NCI-H69 (cell line): ENCODE measurements at regions not wholly inside any gene's neighbourhood (a gene's known extent, or its start where the extent isn't known, plus 50 kb on each side); places are given as distances from the start of the nearest gene placed in this dataset.
A peak's percentile ranks its signal among the peaks of the same experiment; 100 is the strongest.

Source experiments
- DNase-seq: peaks from one replicate; lab custom pipeline; 2025; lab: John Stamatoyannopoulos, UW

GRCh38 chr11:33557201-33557600 lies 143.4 kb downstream of the C11orf91 start:
- DNase-seq = no peak

- DNase-seq = no peak
These were observed 146.4 kb downstream of the C11orf91 start for GRCh38 chr11:33554219-33554618.

- no peak for DNase-seq
These were observed 147.1 kb downstream of the C11orf91 start for GRCh38 chr11:33553486-33553885.

- DNase-seq = no peak
These were observed 147.9 kb downstream of the C11orf91 start for GRCh38 chr11:33552756-33553155.

- no peak for DNase-seq
These were observed 149.6 kb downstream of the C11orf91 start for GRCh38 chr11:33551051-33551450.

GRCh38 chr11:33549483-33549882 lies 151.1 kb downstream of the C11orf91 start:
- no peak for DNase-seq

GRCh38 chr11:33545931-33546330 lies 154.7 kb downstream of the C11orf91 start:
- no peak for DNase-seq

GRCh38 chr11:33544593-33545373 lies 155.8 kb downstream of the C11orf91 start:
- DNase-seq = no peak

- no peak for DNase-seq
These were observed 156.8 kb downstream of the C11orf91 start for GRCh38 chr11:33543823-33544222.

- peak; percentile 65 for DNase-seq
These were observed 157.7 kb downstream of the C11orf91 start for GRCh38 chr11:33542921-33543320.

GRCh38 chr11:33540946-33541915 lies 159.4 kb downstream of the C11orf91 start:
- DNase-seq = no peak

- DNase-seq = no peak
These were observed 160.2 kb downstream of the C11orf91 start for GRCh38 chr11:33540427-33540826.

- no peak for DNase-seq
These were observed 160.9 kb downstream of the C11orf91 start for GRCh38 chr11:33539751-33540150.

- DNase-seq = no peak
These were observed 161.9 kb downstream of the C11orf91 start for GRCh38 chr11:33538726-33539125.

- no peak for DNase-seq
These were observed 164.4 kb downstream of the C11orf91 start for GRCh38 chr11:33536178-33536577.

- no peak for DNase-seq
These were observed 166.1 kb downstream of the C11orf91 start for GRCh38 chr11:33534575-33534974.

GRCh38 chr11:33533386-33534052 lies 167.1 kb downstream of the C11orf91 start:
- DNase-seq = no peak

GRCh38 chr11:33532720-33533385 lies 167.8 kb downstream of the C11orf91 start:
- peak; percentile 87 for DNase-seq

GRCh38 chr11:33532257-33532656 lies 168.4 kb downstream of the C11orf91 start:
- peak; percentile 60 for DNase-seq

GRCh38 chr11:33531743-33532181 lies 168.9 kb downstream of the C11orf91 start:
- peak; percentile 46 for DNase-seq

GRCh38 chr11:33530815-33531214 lies 169.8 kb downstream of the C11orf91 start:
- no peak for DNase-seq

GRCh38 chr11:33529461-33529860 lies 171.2 kb downstream of the C11orf91 start:
- DNase-seq = no peak
